Right lobe of liver (tissue), 4 donors: ENCODE measurements at regions not wholly inside any gene's neighbourhood (a gene's known extent, or its start where the extent isn't known, plus 50 kb on each side); places are given as distances from the start of the nearest gene placed in this dataset.

Experiments
- POLR2A ChIP-seq: fragments of 450-650 bp; IDR thresholded peaks from one replicate; pipeline ENCODE4 v1.6.1; 2017; ENCODE audit warnings: antibody characterized with exemption, mild to moderate bottlenecking
- TF ChIP-seq, protein P1 (sequence below), 4 donors: fragments of 200-600 bp in 3 of 4; fragments of 450-650 bp in 1 of 4; IDR thresholded peaks; one replicate each; pipeline versions ENCODE4 v1.5.1 to v1.8.0; 2016 to 2022; ENCODE audit warnings: antibody characterized with exemption in 4 of 4, mild to moderate bottlenecking in 2 of 4
- donor health status: DM: no; HTN: no; CAD: no.
- donor health status: DM: no; HTN: no; CAD: no.
- donor health status: DM: no; HTN: yes; CAD: no.

DNA sequence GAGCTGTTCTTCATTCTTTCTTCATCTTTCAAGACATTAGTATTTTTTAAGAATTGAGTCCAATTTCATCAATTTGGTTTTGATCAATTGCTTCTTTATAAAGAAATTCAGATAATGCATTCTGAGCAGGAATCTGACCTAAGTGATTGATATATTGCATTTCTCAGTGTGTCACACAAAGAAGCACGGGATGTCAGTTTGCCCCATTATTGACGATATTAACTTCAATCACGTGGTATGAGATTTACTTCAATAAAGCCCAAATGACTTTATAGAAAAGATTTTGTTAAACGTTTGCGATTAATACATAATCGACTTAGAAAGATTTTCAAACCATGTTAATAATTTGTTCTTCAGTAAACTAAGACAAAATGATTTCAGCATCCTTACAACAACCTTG lies 1254.2 kb downstream of the FSCB start:
- no peak for TF ChIP-seq POLR2A
- TF ChIP-seq, protein P1, sequence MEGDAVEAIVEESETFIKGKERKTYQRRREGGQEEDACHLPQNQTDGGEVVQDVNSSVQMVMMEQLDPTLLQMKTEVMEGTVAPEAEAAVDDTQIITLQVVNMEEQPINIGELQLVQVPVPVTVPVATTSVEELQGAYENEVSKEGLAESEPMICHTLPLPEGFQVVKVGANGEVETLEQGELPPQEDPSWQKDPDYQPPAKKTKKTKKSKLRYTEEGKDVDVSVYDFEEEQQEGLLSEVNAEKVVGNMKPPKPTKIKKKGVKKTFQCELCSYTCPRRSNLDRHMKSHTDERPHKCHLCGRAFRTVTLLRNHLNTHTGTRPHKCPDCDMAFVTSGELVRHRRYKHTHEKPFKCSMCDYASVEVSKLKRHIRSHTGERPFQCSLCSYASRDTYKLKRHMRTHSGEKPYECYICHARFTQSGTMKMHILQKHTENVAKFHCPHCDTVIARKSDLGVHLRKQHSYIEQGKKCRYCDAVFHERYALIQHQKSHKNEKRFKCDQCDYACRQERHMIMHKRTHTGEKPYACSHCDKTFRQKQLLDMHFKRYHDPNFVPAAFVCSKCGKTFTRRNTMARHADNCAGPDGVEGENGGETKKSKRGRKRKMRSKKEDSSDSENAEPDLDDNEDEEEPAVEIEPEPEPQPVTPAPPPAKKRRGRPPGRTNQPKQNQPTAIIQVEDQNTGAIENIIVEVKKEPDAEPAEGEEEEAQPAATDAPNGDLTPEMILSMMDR (IDR thresholded peaks at IDR 0.05): no peak
